Astrocyte of the spinal cord (primary cell): ENCODE measurements at regions not wholly inside any gene's neighbourhood (a gene's known extent, or its start where the extent isn't known, plus 50 kb on each side); places are given as distances from the start of the nearest gene placed in this dataset.

Source experiments
- DNase-seq: peaks from one replicate; pipeline ENCODE4 v3.0.0; 2011; ENCODE audit warnings: low read depth, low spot score
- H3K4me3 ChIP-seq: 2 replicates; pipeline ENCODE4 v1.5.1; 2011; ENCODE audit warnings: low read depth, mild to moderate bottlenecking, low read length, moderate library complexity
- in situ Hi-C: cut with HindIII; loops from 2 replicates; pipeline ENCODE4 v1.10.0; 2017; ENCODE audit warnings: low sequenced_read_pairs
- TF ChIP-seq, protein P1 (sequence below): IDR thresholded peaks from 2 replicates; pipeline ENCODE4 v1.5.1; 2012; ENCODE audit warnings: low read depth, mild to moderate bottlenecking, low read length, inconsistent platforms

DNA sequence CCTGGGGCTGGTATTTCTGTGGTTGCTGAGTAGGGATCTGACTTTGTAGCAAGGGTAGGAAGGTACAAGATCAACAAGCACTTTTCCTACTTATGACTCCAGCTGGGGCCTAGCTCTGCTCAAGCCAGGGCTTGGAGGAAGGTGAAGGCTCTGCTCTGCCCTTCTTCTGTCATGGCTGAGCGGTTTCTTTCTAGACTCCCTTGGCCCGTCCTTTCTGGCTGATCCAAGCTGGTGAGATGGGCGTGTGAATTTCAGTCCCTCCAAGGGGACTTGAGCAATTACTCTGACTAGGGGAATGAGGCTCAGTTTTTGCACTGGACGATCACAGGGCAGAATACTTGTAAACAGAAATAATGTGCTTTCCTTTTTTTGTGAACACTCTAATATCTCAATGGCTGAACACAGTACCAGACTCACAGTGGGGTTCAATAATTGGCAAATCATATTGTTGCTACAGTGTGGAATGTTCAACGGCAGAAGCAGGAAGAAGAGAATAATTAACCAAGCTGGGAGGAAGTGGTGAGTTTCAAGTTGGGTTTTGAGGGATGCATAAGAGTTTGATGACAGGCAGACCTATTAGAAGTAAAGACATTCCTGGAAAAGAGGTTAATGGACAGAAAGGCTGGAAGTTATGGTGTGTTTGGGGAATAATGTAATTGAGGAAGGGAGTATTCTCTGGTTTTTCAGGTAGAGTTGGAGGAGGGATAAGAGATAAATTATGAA lies 507.6 kb downstream of the MIAT start:
- H3K4me3 ChIP-seq: no peak overlapping the region
- TF ChIP-seq, protein P1, sequence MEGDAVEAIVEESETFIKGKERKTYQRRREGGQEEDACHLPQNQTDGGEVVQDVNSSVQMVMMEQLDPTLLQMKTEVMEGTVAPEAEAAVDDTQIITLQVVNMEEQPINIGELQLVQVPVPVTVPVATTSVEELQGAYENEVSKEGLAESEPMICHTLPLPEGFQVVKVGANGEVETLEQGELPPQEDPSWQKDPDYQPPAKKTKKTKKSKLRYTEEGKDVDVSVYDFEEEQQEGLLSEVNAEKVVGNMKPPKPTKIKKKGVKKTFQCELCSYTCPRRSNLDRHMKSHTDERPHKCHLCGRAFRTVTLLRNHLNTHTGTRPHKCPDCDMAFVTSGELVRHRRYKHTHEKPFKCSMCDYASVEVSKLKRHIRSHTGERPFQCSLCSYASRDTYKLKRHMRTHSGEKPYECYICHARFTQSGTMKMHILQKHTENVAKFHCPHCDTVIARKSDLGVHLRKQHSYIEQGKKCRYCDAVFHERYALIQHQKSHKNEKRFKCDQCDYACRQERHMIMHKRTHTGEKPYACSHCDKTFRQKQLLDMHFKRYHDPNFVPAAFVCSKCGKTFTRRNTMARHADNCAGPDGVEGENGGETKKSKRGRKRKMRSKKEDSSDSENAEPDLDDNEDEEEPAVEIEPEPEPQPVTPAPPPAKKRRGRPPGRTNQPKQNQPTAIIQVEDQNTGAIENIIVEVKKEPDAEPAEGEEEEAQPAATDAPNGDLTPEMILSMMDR: no peak
- in situ Hi-C loops: no loop called here
- DNase-seq: no peak

DNA sequence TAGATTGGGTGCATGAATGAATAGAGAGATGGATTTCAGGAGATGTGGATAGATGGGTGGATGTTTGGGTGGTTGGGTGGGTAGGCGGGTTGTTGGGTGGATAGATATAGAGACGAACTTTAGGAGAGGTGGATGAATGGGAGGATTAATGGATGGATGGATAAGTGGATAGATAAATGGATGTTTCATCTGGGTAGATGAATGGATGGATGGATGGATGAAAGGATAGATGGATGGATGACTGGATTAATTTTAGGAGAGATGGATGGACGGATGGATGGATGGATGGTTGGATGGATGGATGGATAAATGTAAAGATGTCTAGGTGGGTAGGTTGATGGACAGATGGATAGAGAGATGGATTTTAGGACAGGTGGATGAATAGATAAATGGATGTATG lies 511.3 kb downstream of the MIAT start:
- DNase-seq: no peak
- H3K4me3 ChIP-seq: no peak overlapping the region
- TF ChIP-seq, protein P1: no peak
- in situ Hi-C loops: no loop called here

DNA sequence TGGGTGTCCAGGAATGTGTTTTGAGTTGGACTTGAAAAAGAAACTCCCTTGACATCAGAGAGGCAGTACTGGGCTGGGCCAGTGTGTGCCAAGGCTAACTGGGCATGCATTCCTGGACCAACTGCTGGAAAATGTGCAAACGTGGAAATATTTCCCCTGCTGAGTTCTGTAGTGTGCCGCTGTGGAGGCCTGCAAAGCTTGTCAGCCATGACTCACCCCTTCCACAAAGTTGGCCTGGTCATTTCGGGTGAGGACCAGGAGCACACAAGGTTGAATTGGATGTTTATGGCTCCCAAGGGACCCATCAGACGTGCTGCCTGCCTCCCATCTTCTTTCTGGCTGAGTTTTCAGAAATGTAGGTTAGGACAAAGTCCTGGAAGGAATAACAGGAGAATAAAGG lies 513.1 kb downstream of the MIAT start:
- peak; percentile 85 for DNase-seq
- in situ Hi-C loops: no loop called here
- TF ChIP-seq, protein P1: no peak
- no peak overlapping the region for H3K4me3 ChIP-seq

DNA sequence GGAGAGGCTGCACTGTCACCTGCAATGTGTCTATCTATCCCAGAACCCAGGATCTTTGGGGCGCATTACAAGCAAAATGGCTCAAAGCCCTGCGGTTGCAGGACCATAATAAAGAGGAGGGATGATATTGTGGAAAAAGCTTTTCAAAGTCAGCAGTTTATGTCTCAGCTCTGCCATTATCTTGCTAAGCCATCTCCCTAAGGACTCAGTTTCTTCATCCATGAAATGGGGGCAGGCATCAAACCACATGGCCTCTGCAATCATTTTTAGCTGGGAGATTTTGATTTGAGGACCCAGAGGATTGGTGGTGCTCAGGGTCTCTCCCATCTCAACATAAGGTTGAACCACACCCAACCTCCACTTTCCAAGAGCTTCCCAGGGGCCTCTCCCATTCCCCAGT lies 513.8 kb downstream of the MIAT start:
- H3K4me3 ChIP-seq: no peak overlapping the region
- TF ChIP-seq, protein P1: no peak
- in situ Hi-C loops: no loop called here
- DNase-seq: no peak

DNA sequence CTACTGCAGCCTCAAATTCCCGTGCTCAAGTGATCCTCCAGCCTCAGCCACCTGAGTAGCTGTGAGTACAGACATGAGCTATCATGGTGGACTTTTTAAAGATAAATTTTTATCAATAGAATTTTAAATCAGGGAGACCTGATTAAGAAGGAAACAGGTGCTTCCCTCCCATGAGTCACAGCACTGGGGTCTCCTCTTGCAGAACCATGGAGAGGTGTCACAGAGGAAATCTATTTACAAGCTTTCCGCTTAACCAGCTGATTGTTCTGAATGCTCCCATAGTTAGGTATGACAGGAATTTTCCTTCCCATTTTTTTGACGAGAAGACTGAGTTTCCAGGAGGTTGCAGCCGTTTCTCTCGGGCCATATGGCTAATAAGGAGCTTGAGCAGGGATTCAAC lies 516.1 kb downstream of the MIAT start:
- no peak for DNase-seq
- in situ Hi-C loops: no loop called here
- H3K4me3 ChIP-seq: no peak overlapping the region
- TF ChIP-seq, protein P1: no peak

DNA sequence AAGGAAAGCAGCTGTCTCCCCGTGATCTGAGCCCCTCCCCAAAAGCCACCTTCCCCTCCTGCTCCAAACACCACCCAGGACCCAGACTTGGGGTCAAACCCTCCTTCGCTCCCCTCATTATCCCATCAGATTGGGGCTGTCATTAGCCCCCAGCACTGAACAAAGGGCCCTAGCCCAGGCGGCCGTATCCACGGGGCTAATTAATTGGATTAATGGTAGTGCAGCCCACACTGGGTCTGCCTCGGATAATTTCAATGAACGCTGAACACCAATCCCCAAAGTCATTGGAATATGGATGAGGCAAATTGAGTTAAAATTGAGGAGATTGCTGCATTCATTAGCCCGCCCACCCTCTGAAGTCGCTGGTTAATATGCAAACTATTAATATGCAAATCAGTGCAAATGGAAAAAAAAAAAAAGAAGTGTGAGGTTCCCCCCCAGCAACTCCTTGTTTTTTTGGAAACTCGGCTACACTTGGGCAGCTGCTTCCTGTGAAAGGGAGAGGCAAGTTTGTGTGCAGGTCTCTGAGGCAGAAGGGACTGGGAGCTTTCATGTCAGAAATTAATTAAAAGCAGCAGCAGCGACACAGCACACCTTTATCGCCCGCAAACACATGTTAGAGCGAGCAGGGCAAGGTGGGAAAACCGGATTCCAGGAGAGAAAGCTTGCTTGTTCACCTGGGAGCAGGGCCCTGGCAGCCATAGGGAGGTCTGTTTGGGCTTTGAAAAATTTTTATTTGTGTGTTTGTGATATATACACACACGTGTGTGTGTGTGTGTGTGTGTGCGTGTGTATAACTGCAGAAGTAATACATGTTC lies 517.8 kb downstream of the MIAT start:
- DNase-seq: no peak
- H3K4me3 ChIP-seq: no peak overlapping the region
- in situ Hi-C loops: no loop called here
- TF ChIP-seq, protein P1: no peak
